Tibial artery (tissue), 4 donors: ENCODE measurements at regions not wholly inside any gene's neighbourhood (a gene's known extent, or its start where the extent isn't known, plus 50 kb on each side); places are given as distances from the start of the nearest gene placed in this dataset.

Experiments
- DNase-seq, 2 donors: peaks; one replicate each; pipeline ENCODE4 v3.0.0-alpha.2; 2019
- H3K27ac ChIP-seq, 2 donors: fragments of 200-600 bp; sonication (generic) in 1 of 2; 1 replicate in 1 of 2; 2 replicates in 1 of 2; pipeline ENCODE4 v1.5.1; 2018 to 2019; ENCODE audit warnings: mild to moderate bottlenecking in 1 of 2
- H3K27me3 ChIP-seq, 2 donors: fragments of 200-600 bp; sonication (generic) in 1 of 2; one replicate each; pipeline versions ENCODE4 v1.5.1 to v1.6.0; 2016 to 2019
- H3K36me3 ChIP-seq, 3 donors: fragments of 200-600 bp; sonication (generic) in 2 of 3; one replicate each; pipeline ENCODE4 v1.5.1; 2016 to 2019; ENCODE audit warnings: mild to moderate bottlenecking in 2 of 3
- H3K4me1 ChIP-seq, 4 donors: fragments of 200-600 bp; sonication (generic) in 2 of 4; 1 replicate in 3 of 4; 2 replicates in 1 of 4; pipeline ENCODE4 v1.5.1; 2016 to 2019
- H3K4me3 ChIP-seq, 2 donors: fragments of 200-600 bp; sonication (generic) in 1 of 2; 1 replicate in 1 of 2; 2 replicates in 1 of 2; pipeline ENCODE4 v1.5.1; 2018 to 2019; ENCODE audit warnings: mild to moderate bottlenecking in 2 of 2
- H3K9me3 ChIP-seq, 3 donors: fragments of 200-600 bp; sonication (generic) in 1 of 3; one replicate each; pipeline ENCODE4 v1.5.1; 2016 to 2019
- CTCF ChIP-seq, 2 experiments: fragments of 200-600 bp in 1 of 2; fragments of 450-650 bp in 1 of 2; IDR thresholded peaks; one replicate each; pipeline ENCODE4 v1.5.1; 2017 to 2019; ENCODE audit warnings: antibody characterized with exemption in 2 of 2, mild to moderate bottlenecking in 1 of 2, moderate library complexity in 1 of 2
- intact Hi-C: fragments of 100-400 bp; cut with DNase I; formaldehyde crosslinking; loops from one replicate; pipeline ENCODE4 v1.15.0; 2023; ENCODE audit warnings: low total_unique reads

DNA sequence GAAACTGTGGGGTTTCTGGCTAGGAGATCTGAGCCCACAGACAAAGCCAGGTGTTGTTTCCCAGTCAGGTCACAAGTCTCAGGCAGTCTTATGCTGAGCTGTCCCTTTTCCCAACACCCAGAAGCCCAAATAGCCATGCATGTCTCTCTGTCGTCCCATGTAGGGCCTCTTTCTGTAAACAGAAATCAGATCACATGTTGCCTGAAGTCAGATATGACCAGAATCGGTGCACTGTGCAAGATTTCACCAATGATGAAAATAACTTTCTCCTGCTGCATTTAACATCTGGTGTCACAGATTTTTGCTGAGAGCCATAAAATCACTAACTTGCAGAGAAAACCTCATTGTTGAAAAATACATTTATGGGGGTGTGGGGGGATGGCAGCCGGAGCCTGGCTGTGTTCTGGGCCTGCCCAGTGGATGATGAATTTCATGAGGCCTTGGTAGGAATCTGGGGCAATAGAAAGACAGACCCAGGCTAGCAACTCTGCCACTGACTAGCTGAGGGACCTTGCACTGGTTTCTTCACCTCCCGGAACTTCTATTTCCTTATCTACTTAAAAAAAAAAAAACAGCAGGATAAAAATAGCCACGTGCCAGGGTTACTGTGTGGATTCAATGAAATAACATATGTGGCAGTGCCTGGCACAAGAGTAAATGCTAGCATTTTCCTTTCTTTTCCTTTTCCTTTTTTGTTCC is 158.8 kb upstream of the NFIA start:
- Histone ChIP-seq H3K4me1 (peaks cover 0 to 32% (median 15%) of the 10 kb centered on the region in 4 donors), H3K27me3 (no peaks in the 10 kb centered on the region), H3K9me3 (no peaks in the 10 kb centered on the region), H3K36me3 (no peaks in the 10 kb centered on the region), H3K4me3 (no peak overlapping the region), H3K27ac (peak overlapping the region; percentile 2 to 36)
- intact Hi-C loops, result no loop called here
- DNase-seq, result no peak
- TF ChIP-seq CTCF (IDR thresholded peaks at IDR 0.05), result no peak

DNA sequence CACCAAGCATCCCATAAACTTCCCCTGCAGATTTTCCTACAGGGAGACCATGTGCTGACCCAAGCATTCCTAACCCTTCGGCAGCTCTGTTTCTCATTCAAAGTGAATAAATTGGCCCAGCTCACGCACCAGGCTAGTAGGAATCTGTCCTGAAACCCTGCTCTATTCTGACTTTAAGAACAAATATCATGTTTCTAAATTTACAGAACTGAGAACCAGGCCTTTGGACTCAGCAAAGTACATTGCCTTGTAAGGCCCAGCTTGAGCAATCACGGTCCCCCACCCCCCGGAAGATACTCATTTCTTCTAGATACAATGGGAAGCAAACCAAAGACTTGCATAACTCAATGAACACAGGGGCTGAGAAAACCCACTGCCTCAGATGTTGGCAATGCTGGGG is 160.1 kb upstream of the NFIA start:
- Histone ChIP-seq H3K4me1 (peaks cover 0 to 32% (median 15%) of the 10 kb centered on the region in 4 donors), H3K4me3 (no peak overlapping the region), H3K27me3 (no peaks in the 10 kb centered on the region), H3K36me3 (no peaks in the 10 kb centered on the region), H3K27ac (peak overlapping the region; percentile 36 to 57), H3K9me3 (no peaks in the 10 kb centered on the region)
- no peak for TF ChIP-seq CTCF (IDR thresholded peaks at IDR 0.05)
- peak; percentile 77 to 78 for DNase-seq
- intact Hi-C loops, result no loop called here

- no peaks in the 10 kb centered on the region for H3K9me3 ChIP-seq
- intact Hi-C loops, result no loop called here
- no peaks in the 10 kb centered on the region for H3K27me3 ChIP-seq
- H3K4me1 ChIP-seq, result peaks cover 0 to 32% (median 15%) of the 10 kb centered on the region in 4 donors
- TF ChIP-seq CTCF (IDR thresholded peaks at IDR 0.05), result no peak
- H3K27ac ChIP-seq, result peak overlapping the region; percentile 36 to 57
- H3K36me3 ChIP-seq, result no peaks in the 10 kb centered on the region
- H3K4me3 ChIP-seq, result no peak overlapping the region
- DNase-seq, result no peak
These were observed 161.2 kb upstream of the NFIA start for GRCh38 chr1:60921175-60921574.

DNA sequence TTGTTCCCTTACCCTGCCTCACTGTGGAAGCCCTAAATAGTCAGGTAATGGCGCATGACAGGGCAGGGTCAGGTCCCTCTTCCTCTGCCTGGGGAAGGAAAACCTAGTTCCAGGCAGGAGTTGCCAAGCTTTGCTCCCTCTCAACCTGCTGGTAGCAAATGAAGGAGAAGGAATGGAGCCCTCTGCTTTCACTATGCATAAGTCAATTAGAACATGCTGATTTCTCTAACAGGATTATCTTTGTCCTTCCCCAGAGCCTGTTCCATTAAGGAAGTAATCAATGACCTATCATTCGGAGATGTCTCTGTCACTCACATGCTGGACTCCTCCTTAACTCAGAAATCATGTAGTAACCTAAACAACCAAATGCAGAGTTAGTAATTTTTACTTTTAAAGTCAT is 161.8 kb upstream of the NFIA start:
- DNase-seq, result no peak
- TF ChIP-seq CTCF (IDR thresholded peaks at IDR 0.05), result no peak
- Histone ChIP-seq H3K27me3 (no peaks in the 10 kb centered on the region), H3K9me3 (no peaks in the 10 kb centered on the region), H3K36me3 (no peaks in the 10 kb centered on the region), H3K27ac (no peak overlapping the region), H3K4me1 (peaks cover 0 to 32% (median 15%) of the 10 kb centered on the region in 4 donors), H3K4me3 (no peak overlapping the region)
- intact Hi-C loops, result no loop called here

- intact Hi-C loops, result no loop called here
- TF ChIP-seq CTCF (IDR thresholded peaks at IDR 0.05), result no peak
- Histone ChIP-seq H3K4me3 (no peak overlapping the region), H3K27me3 (no peaks in the 10 kb centered on the region), H3K36me3 (no peaks in the 10 kb centered on the region), H3K4me1 (peaks cover 0 to 27% (median 12%) of the 10 kb centered on the region in 4 donors), H3K27ac (no peak overlapping the region), H3K9me3 (no peaks in the 10 kb centered on the region)
- DNase-seq, result no peak
These were observed 163.5 kb upstream of the NFIA start for GRCh38 chr1:60918867-60919266.
